Osteoblast (primary cell): ENCODE measurements at regions not wholly inside any gene's neighbourhood (a gene's known extent, or its start where the extent isn't known, plus 50 kb on each side); places are given as distances from the start of the nearest gene placed in this dataset.
A peak's percentile ranks its signal among the peaks of the same experiment; 100 is the strongest.

Source experiments
- DNase-seq: peaks from one replicate; pipeline ENCODE4 v3.0.0; 2011; ENCODE audit warnings: low spot score, mixed read lengths; ENCODE audit not compliant: insufficient read length; ENCODE audit errors: missing footprints
- H2AFZ ChIP-seq: 2 replicates; pipeline ENCODE4 v1.6.0; 2011; ENCODE audit warnings: mild to moderate bottlenecking, low read length
- H3K27ac ChIP-seq: 2 replicates; pipeline ENCODE4 v1.5.1; 2011; ENCODE audit warnings: mild to moderate bottlenecking, low read depth, low read length, moderate library complexity
- H3K27me3 ChIP-seq: 2 replicates; pipeline ENCODE4 v1.6.0; 2012; ENCODE audit warnings: mild to moderate bottlenecking, control low read depth, inconsistent platforms, low read length, moderate library complexity; ENCODE audit not compliant: insufficient read depth
- H3K36me3 ChIP-seq: 2 replicates; pipeline ENCODE4 v1.5.1; 2011; ENCODE audit warnings: mild to moderate bottlenecking, low read length, control low read depth, moderate library complexity; ENCODE audit not compliant: insufficient read depth
- H3K4me1 ChIP-seq: 2 replicates; pipeline ENCODE4 v1.5.1; 2011; ENCODE audit warnings: mild to moderate bottlenecking, low read length, control low read depth, moderate library complexity; ENCODE audit not compliant: insufficient read depth
- H3K4me2 ChIP-seq: 2 replicates; pipeline ENCODE4 v1.6.0; 2011; ENCODE audit warnings: mild to moderate bottlenecking, low read length; ENCODE audit not compliant: insufficient read depth
- H3K4me3 ChIP-seq: fragments of 200-600 bp; sonication (generic); 3 replicates; pipeline ENCODE4 v1.5.1; 2012; ENCODE audit warnings: mild to moderate bottlenecking, low read length, inconsistent platforms; ENCODE audit not compliant: insufficient read depth
- H3K79me2 ChIP-seq: 2 replicates; pipeline ENCODE4 v1.6.0; 2012; ENCODE audit warnings: mild to moderate bottlenecking, low read length, control low read depth, inconsistent platforms; ENCODE audit not compliant: insufficient read depth
- H3K9me3 ChIP-seq: 2 replicates; pipeline ENCODE4 v1.5.1; 2011; ENCODE audit warnings: low read depth, low read length, control low read depth
- H4K20me1 ChIP-seq: 2 replicates; pipeline ENCODE4 v1.6.0; 2012; ENCODE audit warnings: mild to moderate bottlenecking, low read length, control low read depth; ENCODE audit not compliant: insufficient read depth
- CTCF ChIP-seq: IDR thresholded peaks from 2 replicates; pipeline ENCODE4 v1.5.1; 2011; ENCODE audit warnings: mild to moderate bottlenecking, low read depth, low read length, moderate library complexity; ENCODE audit errors: extremely low read depth

GRCh38 chr15:26352406-26352805 is 420.5 kb downstream of the GABRB3 start:
- no peaks in the 10 kb centered on the region for H3K9me3 ChIP-seq
- H3K4me1 ChIP-seq: no peaks in the 10 kb centered on the region
- H3K4me3 ChIP-seq: no peak overlapping the region
- no peak overlapping the region for H3K4me2 ChIP-seq
- H3K79me2 ChIP-seq: no peaks in the 10 kb centered on the region
- TF ChIP-seq CTCF: no peak
- no peak for DNase-seq
- no peak overlapping the region for H3K27ac ChIP-seq
- H2AFZ ChIP-seq: no peak overlapping the region
- no peaks in the 10 kb centered on the region for H3K27me3 ChIP-seq
- H3K36me3 ChIP-seq: no peaks in the 10 kb centered on the region
- no peaks in the 10 kb centered on the region for H4K20me1 ChIP-seq

GRCh38 chr15:26325495-26325894 is 447.4 kb downstream of the GABRB3 start:
- no peak overlapping the region for H2AFZ ChIP-seq
- H3K27ac ChIP-seq: no peak overlapping the region
- H4K20me1 ChIP-seq: no peaks in the 10 kb centered on the region
- no peaks in the 10 kb centered on the region for H3K36me3 ChIP-seq
- H3K4me3 ChIP-seq: no peak overlapping the region
- H3K27me3 ChIP-seq: no peaks in the 10 kb centered on the region
- TF ChIP-seq CTCF: no peak
- DNase-seq: no peak
- H3K4me2 ChIP-seq: no peak overlapping the region
- H3K4me1 ChIP-seq: no peaks in the 10 kb centered on the region
- no peaks in the 10 kb centered on the region for H3K79me2 ChIP-seq
- peaks cover 2% of the 10 kb centered on the region for H3K9me3 ChIP-seq

- Histone ChIP-seq H3K36me3 (no peaks in the 10 kb centered on the region), H3K27me3 (no peaks in the 10 kb centered on the region), H4K20me1 (no peaks in the 10 kb centered on the region), H3K9me3 (no peaks in the 10 kb centered on the region), H3K4me3 (no peak overlapping the region), H3K27ac (no peak overlapping the region), H2AFZ (no peak overlapping the region), H3K79me2 (no peaks in the 10 kb centered on the region), H3K4me1 (no peaks in the 10 kb centered on the region), H3K4me2 (no peak overlapping the region)
- DNase-seq: no peak
- no peak for TF ChIP-seq CTCF
Measured at GRCh38 chr15:26323566-26323965, 449.3 kb downstream of the GABRB3 start.

- H2AFZ ChIP-seq: no peak overlapping the region
- H4K20me1 ChIP-seq: no peaks in the 10 kb centered on the region
- H3K4me1 ChIP-seq: no peaks in the 10 kb centered on the region
- H3K9me3 ChIP-seq: no peaks in the 10 kb centered on the region
- H3K4me2 ChIP-seq: no peak overlapping the region
- H3K27me3 ChIP-seq: no peaks in the 10 kb centered on the region
- no peaks in the 10 kb centered on the region for H3K79me2 ChIP-seq
- no peak overlapping the region for H3K4me3 ChIP-seq
- no peak for TF ChIP-seq CTCF
- H3K27ac ChIP-seq: no peak overlapping the region
- peak; percentile 21 for DNase-seq
- H3K36me3 ChIP-seq: no peaks in the 10 kb centered on the region
Measured at GRCh38 chr15:26318689-26319088, 454.2 kb downstream of the GABRB3 start.
